ENCODE measurements at regions not wholly inside any gene's neighbourhood (a gene's known extent, or its start where the extent isn't known, plus 50 kb on each side); places are given as distances from the start of the nearest gene placed in this dataset.
"Not testable (repeated sequence)": the region's sequence is repeated elsewhere in the genome, so short reads cannot be mapped to it uniquely, and the experiment has no call there.

DNA sequence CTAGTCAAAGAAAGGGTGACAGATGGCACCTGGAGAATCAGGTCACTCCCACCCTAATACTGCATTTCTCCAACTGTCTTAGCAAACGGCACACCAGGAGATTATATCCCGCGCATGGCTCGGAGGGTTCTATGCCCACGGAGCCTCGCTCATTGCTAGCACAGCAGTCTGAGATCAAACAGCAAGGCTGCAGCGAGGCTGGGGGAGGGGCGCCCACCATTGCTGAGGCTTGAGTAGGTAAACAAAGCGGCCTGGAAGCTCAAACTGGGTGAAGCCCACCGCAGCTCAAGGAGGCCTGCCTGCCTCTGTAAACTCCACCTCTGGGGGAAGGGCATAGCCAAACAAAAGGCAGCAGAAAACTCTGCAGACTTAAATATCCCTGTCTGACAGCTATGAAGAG lies 268.1 kb upstream of the GRM3 start:
- not testable (repeated sequence) for DNase-seq (ENCODE audit: insufficient read length, low spot score); FAIRE-seq

GRCh38 chr7:86372262-86372661 lies 271.4 kb upstream of the GRM3 start:
- no peak for DNase-seq (ENCODE audit: insufficient read length, low spot score)
- no peak for FAIRE-seq

DNA sequence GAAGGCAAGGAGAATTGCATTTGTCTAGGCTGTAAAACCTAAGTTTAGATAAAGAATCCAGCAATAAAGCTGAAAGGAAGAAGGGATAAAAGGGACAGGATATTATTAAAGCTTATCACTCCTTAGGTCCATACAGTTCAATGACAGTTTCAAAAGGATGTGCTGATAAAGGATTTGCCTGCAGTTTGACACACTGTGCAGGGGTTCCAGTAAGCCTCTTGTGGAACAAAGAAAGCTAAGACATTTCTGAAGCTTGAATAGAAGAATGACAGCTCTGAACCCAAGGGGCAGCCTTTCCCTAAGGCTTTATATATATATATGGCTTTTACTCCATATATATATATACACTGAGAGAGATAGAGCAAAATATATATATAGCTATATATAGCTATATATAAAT lies 276.8 kb upstream of the GRM3 start:
- FAIRE-seq = no peak
- DNase-seq (ENCODE audit: insufficient read length, low spot score) = no peak

DNA sequence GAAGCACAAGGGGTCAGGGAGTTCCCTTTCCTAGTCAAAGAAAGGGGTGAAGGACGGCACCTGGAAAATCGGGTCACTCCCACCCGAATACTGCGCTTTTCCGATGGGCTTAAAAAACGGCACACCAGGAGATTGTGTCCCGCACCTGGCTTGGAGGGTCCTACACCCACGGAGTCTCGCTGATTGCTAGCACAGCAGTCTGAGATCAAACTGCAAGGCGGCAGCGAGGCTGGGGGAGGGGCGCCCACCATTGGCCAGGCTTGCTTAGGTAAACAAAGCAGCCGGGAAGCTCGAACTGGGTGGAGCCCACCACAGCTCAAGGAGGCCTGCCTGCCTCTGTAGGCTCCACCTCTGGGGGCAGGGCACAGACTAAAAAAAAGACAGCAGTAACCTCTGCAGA lies 303.3 kb upstream of the GRM3 start:
- FAIRE-seq; DNase-seq (ENCODE audit: insufficient read length, low spot score): not testable (repeated sequence)

DNA sequence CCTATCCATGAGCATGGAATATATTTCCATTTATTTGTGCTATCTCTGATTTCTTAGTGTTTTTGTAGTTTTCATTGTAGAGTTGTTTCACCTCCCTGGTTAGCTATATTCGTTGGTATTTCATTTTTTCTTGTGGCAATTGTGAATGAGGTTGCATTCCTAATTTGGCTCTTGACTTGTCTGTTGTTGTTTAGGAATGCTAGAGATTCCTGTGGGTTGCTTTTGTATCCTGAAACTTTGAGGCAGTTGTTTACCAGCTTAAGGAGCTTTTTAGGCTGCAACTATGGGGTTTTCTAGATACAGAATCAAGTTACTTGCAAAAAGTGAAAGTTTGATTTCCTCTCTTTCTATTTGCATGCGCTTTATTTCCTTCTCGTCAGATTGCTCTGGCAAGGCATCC lies 304.7 kb upstream of the GRM3 start:
- FAIRE-seq = no peak
- DNase-seq (ENCODE audit: insufficient read length, low spot score) = no peak

- DNase-seq (ENCODE audit: insufficient read length, low spot score) (no peak), FAIRE-seq (no peak)
Measured at GRCh38 chr7:86328801-86329433, 314.8 kb upstream of the GRM3 start.

DNA sequence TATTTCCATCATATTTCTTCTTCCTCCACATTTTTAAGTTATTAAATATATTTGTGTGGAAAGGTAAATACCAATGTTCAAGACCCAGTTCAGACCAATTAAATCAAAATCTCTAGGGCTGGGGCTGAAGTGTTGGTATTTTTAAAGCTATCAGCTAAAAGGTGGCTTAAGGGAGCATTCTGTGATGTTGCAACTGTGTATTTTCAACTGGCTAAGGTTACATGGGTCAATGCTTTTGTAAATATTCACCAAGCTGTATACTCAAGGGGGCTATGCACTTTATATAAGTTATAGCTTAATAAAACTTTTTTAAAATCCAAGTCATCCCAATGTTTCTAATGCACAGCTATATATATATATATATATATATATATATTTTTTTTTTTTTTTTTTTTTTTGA lies 316.9 kb upstream of the GRM3 start:
- FAIRE-seq (no peak), DNase-seq (ENCODE audit: insufficient read length, low spot score) (no peak)

DNA sequence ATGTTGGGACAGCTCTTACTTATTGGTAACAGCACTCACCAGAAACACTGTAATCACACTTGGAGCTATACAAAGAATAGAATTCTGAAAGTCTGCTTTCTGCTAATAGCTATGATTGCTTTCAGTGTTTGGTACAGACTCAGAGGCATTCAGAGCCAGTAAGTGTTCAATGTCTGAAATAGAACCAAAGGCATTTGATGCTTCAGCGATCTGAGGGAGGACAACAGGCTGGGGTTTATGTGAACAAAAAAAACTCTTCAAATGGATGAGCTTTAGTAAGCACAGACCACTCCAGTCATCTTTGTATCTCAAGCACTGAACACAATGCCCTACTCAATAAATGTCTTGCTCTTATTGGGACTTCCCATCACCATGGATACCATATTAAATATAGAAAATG lies 322.8 kb upstream of the GRM3 start:
- no peak for DNase-seq (ENCODE audit: insufficient read length, low spot score)
- no peak for FAIRE-seq

GRCh38 chr7:86320341-86320740 lies 323.4 kb upstream of the GRM3 start:
- FAIRE-seq (no peak), DNase-seq (ENCODE audit: insufficient read length, low spot score) (no peak)

DNA sequence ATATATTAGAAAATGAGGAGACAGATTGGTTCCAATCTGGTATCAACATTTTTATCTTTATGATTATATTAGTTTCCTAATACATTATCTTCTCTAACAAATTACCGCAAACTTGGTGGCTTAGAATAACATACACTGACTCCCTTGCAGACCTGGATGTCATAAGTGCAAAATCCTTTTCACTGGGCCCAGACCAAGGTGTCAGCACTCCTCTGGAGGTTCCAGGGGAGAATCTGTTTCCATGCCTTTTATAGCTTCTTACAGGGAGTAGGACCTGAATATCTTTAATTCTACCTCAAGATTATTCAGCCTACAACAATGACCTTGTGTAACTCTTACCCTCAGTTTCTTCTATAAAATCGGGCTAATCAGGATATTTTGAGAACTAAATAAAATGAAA lies 329.9 kb upstream of the GRM3 start:
- FAIRE-seq (no peak), DNase-seq (ENCODE audit: insufficient read length, low spot score) (no peak)

- DNase-seq (ENCODE audit: insufficient read length, low spot score) (no peak), FAIRE-seq (no peak)
Measured at GRCh38 chr7:86301301-86301700, 342.4 kb upstream of the GRM3 start.

DNA sequence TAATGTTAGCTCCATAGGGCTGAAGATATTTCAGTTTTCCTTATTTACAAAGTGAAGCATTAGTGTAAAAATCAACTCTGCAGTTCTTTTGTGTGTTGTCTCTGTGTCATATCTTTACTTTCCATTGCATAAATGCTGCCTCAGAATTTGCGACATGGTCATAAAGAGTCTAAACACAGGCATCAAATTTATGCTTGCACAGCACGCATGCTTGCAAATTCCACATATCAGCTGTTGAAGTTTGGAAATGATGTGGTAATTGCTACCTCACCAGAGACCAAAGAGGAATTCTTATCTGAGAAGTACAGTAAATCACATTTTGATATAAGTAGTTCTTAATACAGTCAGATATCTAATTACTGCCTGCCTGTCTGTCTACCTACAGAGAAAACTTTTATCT lies 348.2 kb upstream of the GRM3 start:
- no peak for DNase-seq (ENCODE audit: insufficient read length, low spot score)
- no peak for FAIRE-seq

DNA sequence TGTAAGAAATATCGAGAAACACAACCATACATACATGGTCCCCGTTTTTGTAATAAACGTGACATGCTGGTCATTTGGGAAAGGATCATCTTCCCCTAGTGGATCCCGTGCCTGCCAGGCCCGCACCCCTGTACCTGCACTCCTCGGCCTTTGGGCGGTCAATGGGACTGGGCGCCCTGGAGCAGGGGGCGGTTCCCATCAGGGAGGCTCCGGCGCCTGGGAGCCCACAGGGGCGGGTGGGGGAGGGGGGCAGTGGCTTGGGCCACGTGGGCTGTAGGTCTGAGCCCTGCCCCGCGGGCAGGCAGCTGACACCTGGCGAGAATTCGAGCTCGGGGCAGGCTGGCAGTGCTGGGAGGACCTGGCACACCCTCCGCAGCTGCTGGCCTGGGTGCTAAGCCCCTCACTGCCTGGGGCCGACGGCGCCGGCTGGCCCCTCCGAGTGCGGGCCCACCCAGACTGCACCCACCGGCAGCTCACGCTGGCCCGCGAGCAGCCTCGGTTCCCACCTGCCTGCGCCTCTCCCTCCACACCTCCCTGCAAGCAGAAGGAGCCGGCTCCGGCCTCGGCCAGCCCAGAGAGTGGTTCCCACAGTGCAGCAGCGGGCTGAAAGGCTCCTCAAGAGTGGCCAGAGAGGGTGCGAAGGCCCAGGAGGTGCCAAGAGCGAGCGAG lies 361.6 kb upstream of the GRM3 start:
- no peak for FAIRE-seq
- DNase-seq (ENCODE audit: insufficient read length, low spot score) = no peak

- no peak for DNase-seq (ENCODE audit: insufficient read length, low spot score)
- no peak for FAIRE-seq
Measured at GRCh38 chr7:86280150-86280549, 363.6 kb upstream of the GRM3 start.

- DNase-seq (ENCODE audit: insufficient read length, low spot score) (no peak), FAIRE-seq (no peak)
Measured at GRCh38 chr7:86262781-86263180, 380.9 kb upstream of the GRM3 start.

DNA sequence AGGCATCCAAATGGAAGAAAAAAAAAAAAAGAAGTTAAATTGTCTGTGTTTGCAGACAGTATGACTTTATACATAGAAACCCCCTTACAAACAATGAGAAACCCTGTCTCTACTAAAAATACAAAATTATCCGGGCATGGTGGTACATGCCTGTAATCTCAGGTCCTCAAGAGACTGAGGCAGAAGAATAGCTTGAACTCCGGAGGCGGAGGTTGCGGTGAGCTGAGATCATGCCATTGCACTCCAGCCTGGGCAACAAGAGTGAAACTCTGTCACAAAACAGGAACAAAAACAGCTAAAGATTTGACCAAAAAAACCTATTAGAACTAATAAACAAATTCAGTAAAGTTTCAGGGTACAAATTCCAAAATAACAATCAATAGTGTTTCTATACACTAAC lies 385.8 kb upstream of the GRM3 start:
- no peak for FAIRE-seq
- no peak for DNase-seq (ENCODE audit: insufficient read length, low spot score)

GRCh38 chr7:86252406-86252805 lies 391.3 kb upstream of the GRM3 start:
- no peak for DNase-seq (ENCODE audit: insufficient read length, low spot score)
- no peak for FAIRE-seq

GRCh38 chr7:86248977-86249376 lies 394.7 kb upstream of the GRM3 start:
- DNase-seq (ENCODE audit: insufficient read length, low spot score) (no peak), FAIRE-seq (no peak)

DNA sequence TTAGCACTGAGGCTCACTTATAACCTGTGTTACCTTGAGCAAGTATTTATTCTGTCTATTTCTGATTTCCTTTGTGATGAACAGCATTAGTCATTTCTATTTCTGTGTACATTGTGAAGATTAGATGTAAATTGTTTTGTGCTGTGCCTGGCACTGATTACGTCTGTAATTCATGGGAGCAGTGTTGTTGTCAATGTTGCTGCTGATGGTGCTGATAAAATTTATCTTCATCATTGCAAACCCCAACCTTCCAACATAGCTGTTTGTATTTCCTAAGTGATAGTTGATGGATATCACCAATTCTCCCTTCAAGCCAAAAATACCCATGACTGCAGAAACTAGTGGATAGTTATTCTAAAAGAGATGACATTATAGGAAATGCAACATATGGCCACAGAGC lies 400.5 kb upstream of the GRM3 start:
- FAIRE-seq (no peak), DNase-seq (ENCODE audit: insufficient read length, low spot score) (no peak)

DNA sequence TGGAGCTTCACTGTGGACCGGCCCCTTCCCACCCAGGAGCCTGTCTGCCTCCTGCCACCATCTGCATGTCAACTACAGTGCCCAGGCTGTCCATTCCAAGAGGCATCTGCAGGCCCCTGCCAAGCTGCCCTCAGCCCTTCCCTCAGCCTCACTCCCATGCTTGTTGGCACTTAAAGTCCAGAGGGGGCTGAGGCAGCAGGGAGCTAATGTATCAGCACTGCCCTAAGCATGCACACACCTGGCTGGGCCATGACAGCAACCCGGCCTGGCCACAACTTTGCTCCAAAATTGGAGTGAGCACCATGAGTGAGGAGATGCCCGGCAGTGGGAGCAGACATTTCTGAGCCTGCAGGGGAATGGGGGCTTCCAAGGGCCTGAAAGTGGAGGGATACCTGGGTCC lies 417.5 kb upstream of the GRM3 start:
- FAIRE-seq = no peak
- DNase-seq (ENCODE audit: insufficient read length, low spot score) = no peak

DNA sequence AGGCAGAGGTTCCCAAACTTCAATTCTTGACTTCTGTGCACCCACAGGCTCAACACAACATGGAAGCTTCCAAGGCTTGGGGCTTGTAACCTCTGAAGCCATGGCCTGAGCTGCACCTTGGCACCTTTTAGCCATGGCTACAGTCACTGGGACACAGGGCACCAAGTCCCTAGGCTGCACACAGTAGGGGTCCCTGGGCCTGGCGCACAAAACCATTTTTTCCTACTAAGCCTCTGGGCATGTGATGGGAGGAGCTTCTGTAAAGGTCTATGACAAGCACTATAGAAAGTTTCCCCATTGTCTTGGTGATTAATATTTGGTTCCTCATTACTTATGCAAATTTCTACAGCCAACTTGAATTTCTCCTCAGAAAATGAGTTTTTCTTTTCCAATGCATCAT lies 420.9 kb upstream of the GRM3 start:
- FAIRE-seq (no peak), DNase-seq (ENCODE audit: insufficient read length, low spot score) (no peak)

GRCh38 chr7:86214734-86215133 lies 429.0 kb upstream of the GRM3 start:
- FAIRE-seq (no peak), DNase-seq (ENCODE audit: insufficient read length, low spot score) (no peak)

DNA sequence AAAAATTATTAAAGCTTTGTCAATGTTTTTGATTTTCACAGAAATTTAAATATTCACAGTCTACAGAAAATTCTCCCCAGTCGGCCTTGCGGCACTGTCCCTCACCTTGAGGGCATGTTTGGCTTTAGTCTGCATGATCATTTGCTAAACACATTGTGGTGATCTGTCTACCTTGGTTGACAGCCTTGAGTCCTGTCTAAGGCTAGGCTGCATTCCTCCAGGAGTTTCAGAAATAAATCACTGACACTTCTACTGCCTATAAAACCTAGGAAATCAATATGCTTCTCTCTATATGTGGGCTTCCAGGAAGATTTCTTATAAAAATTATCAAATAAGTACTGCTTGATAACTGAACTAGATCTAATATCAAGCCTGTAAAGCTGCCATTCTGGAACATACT lies 430.7 kb upstream of the GRM3 start:
- FAIRE-seq = no peak
- no peak for DNase-seq (ENCODE audit: insufficient read length, low spot score)
